ENCODE measurements at regions not wholly inside any gene's neighbourhood (a gene's known extent, or its start where the extent isn't known, plus 50 kb on each side); places are given as distances from the start of the nearest gene placed in this dataset.

- H3K36me3 Mint-ChIP-seq (ENCODE audit: low read depth) = no peaks in the 10 kb centered on the region
- H3K9me3 Mint-ChIP-seq = no peaks in the 10 kb centered on the region
- H3K4me1 Mint-ChIP-seq = peaks cover 53% of the 10 kb centered on the region
- no peak for TF ChIP-seq CTCF (IDR thresholded peaks at IDR 0.05)
- no peak overlapping the region for H3K4me3 Mint-ChIP-seq
- no peak for DNase-seq
- peaks cover 30% of the 10 kb centered on the region for H3K27me3 Mint-ChIP-seq (ENCODE audit: low read depth, poor library complexity)
- H3K27ac Mint-ChIP-seq = no peak overlapping the region
These were observed 140.6 kb upstream of the KLF4 start for GRCh38 chr9:107630156-107630555.

DNA sequence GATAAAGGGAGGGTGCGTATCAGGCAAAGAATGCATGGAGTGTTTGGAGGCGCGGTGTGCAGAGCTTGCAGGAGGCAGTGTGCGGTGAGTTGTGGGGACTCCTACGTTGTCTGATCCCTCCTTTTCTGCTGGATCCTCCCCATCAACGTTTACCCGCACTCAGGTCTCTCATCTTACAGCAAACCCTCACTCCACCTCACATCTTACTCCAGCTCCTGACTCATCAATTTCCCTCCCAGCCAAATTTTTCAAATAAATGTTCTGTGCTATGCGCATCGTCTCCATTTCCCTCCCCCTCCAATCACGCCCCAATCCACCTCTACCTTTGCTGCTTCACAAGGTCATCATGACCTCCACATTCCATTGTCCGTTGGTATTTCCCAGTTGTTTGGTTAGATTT, 138.9 kb upstream of the KLF4 start:
- TF ChIP-seq CTCF (IDR thresholded peaks at IDR 0.05) = no peak
- Mint-ChIP-seq H3K9me3 (peaks cover 9% of the 10 kb centered on the region), H3K36me3 (ENCODE audit: low read depth) (no peaks in the 10 kb centered on the region), H3K4me3 (no peak overlapping the region), H3K4me1 (peaks cover 41% of the 10 kb centered on the region), H3K27ac (no peak overlapping the region), H3K27me3 (ENCODE audit: low read depth, poor library complexity) (peaks cover 33% of the 10 kb centered on the region)
- no peak for DNase-seq

GRCh38 chr9:107627781-107628180, 138.2 kb upstream of the KLF4 start:
- Mint-ChIP-seq H3K4me3 (no peak overlapping the region), H3K27me3 (ENCODE audit: low read depth, poor library complexity) (peaks cover 32% of the 10 kb centered on the region), H3K9me3 (peaks cover 9% of the 10 kb centered on the region), H3K4me1 (peaks cover 36% of the 10 kb centered on the region), H3K36me3 (ENCODE audit: low read depth) (no peaks in the 10 kb centered on the region), H3K27ac (no peak overlapping the region)
- no peak for TF ChIP-seq CTCF (IDR thresholded peaks at IDR 0.05)
- DNase-seq = no peak

DNA sequence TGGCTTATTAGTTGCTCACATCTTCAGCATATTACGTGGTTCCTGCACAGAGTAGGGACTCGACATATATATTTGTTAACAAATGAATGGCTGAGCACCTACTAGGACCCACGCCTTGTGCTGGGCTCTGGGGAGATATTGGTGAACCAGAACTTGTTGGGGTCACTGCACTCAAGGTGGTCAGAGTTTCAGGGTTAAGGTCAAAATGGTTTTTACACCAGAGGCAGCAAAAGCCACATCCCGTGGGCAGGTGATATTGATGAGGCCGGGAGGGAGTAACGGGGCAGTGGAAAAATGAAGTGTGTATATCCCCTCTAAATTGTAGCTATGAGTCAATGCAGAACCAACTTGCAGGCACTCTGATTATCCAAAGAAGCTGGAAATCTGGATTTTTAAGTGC, 136.5 kb upstream of the KLF4 start:
- no peak overlapping the region for H3K27ac Mint-ChIP-seq
- H3K9me3 Mint-ChIP-seq = peaks cover 9% of the 10 kb centered on the region
- no peak for TF ChIP-seq CTCF (IDR thresholded peaks at IDR 0.05)
- peaks cover 22% of the 10 kb centered on the region for H3K4me1 Mint-ChIP-seq
- DNase-seq = no peak
- peaks cover 27% of the 10 kb centered on the region for H3K27me3 Mint-ChIP-seq (ENCODE audit: low read depth, poor library complexity)
- no peaks in the 10 kb centered on the region for H3K36me3 Mint-ChIP-seq (ENCODE audit: low read depth)
- H3K4me3 Mint-ChIP-seq = no peak overlapping the region

GRCh38 chr9:107625383-107625984, 135.9 kb upstream of the KLF4 start:
- Mint-ChIP-seq H3K9me3 (peaks cover 9% of the 10 kb centered on the region), H3K4me1 (peaks cover 27% of the 10 kb centered on the region), H3K27me3 (ENCODE audit: low read depth, poor library complexity) (peaks cover 27% of the 10 kb centered on the region), H3K36me3 (ENCODE audit: low read depth) (no peaks in the 10 kb centered on the region), H3K27ac (no peak overlapping the region), H3K4me3 (no peak overlapping the region)
- no peak for DNase-seq
- no peak for TF ChIP-seq CTCF (IDR thresholded peaks at IDR 0.05)

GRCh38 chr9:107624234-107624948, 134.8 kb upstream of the KLF4 start:
- H3K36me3 Mint-ChIP-seq (ENCODE audit: low read depth) = no peaks in the 10 kb centered on the region
- H3K27me3 Mint-ChIP-seq (ENCODE audit: low read depth, poor library complexity) = peaks cover 30% of the 10 kb centered on the region
- H3K27ac Mint-ChIP-seq = peak overlapping the region; percentile 69
- H3K4me3 Mint-ChIP-seq = no peak overlapping the region
- peaks cover 27% of the 10 kb centered on the region for H3K4me1 Mint-ChIP-seq
- no peak for DNase-seq
- no peak for TF ChIP-seq CTCF (IDR thresholded peaks at IDR 0.05)
- H3K9me3 Mint-ChIP-seq = peaks cover 9% of the 10 kb centered on the region

Measured in nephron progenitor cell (in vitro differentiated cells).